Ovary (tissue), 3 donors: ENCODE measurements at regions not wholly inside any gene's neighbourhood (a gene's known extent, or its start where the extent isn't known, plus 50 kb on each side); places are given as distances from the start of the nearest gene placed in this dataset.

Experiments used
- POLR2A ChIP-seq: fragments of 450-650 bp; IDR thresholded peaks from one replicate; pipeline ENCODE4 v1.6.1; 2017; ENCODE audit warnings: antibody characterized with exemption, mild to moderate bottlenecking, moderate library complexity
- TF ChIP-seq, protein P1 (sequence below), 3 donors: fragments of 450-650 bp in 2 of 3; fragments of 200-600 bp in 1 of 3; IDR thresholded peaks; one replicate each; pipeline versions ENCODE4 v1.5.1 to v1.8.0; 2016 to 2022; ENCODE audit warnings: antibody characterized with exemption in 3 of 3, mild to moderate bottlenecking in 1 of 3
- donor health status: DM: no; HTN: no; CAD: no.

- TF ChIP-seq, protein P1, sequence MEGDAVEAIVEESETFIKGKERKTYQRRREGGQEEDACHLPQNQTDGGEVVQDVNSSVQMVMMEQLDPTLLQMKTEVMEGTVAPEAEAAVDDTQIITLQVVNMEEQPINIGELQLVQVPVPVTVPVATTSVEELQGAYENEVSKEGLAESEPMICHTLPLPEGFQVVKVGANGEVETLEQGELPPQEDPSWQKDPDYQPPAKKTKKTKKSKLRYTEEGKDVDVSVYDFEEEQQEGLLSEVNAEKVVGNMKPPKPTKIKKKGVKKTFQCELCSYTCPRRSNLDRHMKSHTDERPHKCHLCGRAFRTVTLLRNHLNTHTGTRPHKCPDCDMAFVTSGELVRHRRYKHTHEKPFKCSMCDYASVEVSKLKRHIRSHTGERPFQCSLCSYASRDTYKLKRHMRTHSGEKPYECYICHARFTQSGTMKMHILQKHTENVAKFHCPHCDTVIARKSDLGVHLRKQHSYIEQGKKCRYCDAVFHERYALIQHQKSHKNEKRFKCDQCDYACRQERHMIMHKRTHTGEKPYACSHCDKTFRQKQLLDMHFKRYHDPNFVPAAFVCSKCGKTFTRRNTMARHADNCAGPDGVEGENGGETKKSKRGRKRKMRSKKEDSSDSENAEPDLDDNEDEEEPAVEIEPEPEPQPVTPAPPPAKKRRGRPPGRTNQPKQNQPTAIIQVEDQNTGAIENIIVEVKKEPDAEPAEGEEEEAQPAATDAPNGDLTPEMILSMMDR (IDR thresholded peaks at IDR 0.05) = no peak
- TF ChIP-seq POLR2A = no peak
Measured at GRCh38 chr11:15909937-15910598, 446.3 kb downstream of the SOX6 start.
